HG03039 (cell line): ENCODE measurements at regions not wholly inside any gene's neighbourhood (a gene's known extent, or its start where the extent isn't known, plus 50 kb on each side); places are given as distances from the start of the nearest gene placed in this dataset.
"Not testable (repeated sequence)": the region's sequence is repeated elsewhere in the genome, so short reads cannot be mapped to it uniquely, and the experiment has no call there.

ENCODE experiments used
- ATAC-seq: cut with Tn5 transposase; IDR thresholded peaks from one replicate; pipeline ENCODE4 v1.9.1; 2021; ENCODE audit warnings: mild to moderate bottlenecking, moderate library complexity; ENCODE audit not compliant: unreplicated experiment

DNA sequence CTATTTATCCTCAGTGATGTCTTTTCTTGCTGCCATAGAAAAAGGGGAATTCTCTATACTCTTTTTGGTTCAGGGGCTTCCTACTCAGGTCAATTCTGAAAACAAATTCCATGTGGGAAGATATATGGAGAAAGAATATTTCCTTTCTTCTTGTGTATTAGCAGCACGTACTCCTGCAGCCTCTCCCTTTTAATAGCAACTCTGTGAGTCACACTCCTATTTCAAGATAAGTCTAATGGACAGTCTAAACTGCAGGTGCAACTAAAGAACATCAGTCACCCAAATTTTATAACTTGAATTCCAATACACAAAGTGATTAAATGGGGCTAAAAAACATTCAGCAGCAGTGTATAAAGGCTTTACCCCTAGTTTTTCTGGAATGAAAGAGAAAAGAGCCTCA, 942.2 kb downstream of the CNTNAP5 start:
- no peak for ATAC-seq

DNA sequence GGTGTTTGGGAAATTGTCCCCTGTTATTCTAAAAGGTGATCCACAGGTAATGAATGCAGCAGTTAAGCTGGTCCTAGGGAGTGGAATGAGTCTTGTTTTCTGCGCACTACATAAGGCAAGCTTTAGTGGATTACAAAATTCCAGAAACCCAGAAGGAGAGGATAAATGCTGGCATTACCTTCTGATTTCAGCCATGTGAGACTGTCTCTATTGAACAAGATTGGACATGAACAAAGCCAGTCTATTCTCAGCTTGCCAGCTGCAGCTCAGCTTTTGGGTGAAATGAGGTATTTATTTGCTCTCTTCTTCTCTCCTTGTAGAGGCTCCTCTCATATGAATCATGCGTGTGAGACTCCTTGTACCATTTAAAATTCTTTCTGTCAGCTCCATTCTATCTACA, 944.9 kb downstream of the CNTNAP5 start:
- ATAC-seq, result no peak

DNA sequence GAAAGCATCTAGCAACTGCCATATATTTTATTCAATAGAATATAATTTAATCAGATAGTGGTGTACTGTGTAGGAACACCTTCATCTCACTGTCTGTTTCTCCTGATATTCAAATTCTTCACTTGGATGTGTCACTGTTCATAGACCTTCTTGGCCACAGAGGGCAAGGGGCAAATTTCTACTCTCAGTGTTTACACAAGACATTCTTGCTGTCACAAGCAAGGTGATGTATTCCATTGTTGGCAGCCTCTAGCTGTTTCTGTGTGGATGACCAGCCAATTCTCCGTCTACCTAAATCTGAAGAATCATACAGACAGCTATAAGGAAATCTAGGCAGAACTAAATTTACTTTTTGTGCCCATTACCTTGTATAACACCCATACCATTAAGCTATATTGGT, 948.3 kb downstream of the CNTNAP5 start:
- ATAC-seq, result no peak

DNA sequence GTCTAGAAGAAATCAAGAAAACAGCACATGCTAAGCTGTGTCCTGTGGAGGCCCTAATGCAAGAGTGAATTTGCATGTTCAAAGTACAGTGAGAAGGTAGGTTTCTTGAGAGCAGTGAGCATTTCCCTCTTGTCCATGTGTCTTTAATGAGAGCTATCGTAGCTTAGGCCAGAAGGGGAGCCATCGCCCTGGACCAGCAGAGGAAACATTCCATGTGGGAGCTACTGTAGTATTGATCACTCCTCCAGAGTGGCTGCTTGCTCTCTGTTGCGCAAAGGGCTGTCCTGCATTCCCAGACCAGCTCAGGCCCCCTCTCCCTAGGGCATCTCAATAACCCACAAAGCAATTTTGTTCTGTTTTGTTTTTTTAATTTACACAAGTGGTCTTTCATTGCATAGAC, 950.1 kb downstream of the CNTNAP5 start:
- no peak for ATAC-seq

DNA sequence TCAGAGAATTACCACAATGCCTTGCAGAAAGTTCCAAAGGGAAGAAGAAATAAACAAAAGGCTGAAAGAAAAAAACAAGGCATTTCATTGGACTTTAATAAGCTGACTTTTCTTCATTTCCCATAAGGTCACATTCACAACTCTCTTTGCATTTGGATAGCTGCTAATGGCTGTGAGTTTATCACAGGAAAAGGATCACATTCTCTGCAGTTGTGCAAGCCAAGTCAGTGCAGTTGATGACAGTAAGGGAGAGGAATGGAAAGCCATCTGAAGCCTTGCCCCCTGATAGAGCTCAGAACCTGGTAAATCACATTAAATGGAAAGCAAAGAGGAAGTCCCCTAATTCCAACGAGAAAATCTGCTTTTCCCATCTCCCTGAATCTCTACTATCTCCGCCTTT, 950.6 kb downstream of the CNTNAP5 start:
- no peak for ATAC-seq

GRCh38 chr2:124978597-124978996, 953.5 kb downstream of the CNTNAP5 start:
- ATAC-seq, result no peak

DNA sequence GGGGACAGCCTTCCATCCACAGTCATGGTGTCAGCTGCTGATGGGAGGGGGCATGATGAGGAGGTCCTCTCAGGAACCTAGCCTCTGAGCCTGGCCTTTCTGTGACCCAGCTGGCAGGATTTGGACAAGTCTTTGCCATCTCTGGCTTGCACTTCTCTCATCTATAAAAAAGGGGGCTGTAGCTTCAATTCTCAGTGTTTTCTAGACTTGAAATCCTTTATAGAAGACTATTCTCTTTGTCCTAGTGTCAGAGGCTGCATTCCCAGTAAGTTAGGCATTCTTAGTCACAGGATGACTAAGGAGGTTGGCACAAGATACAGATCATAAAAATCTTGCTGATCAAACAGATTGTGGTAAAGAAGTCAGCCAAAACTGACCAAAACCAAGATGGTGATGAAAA, 958.5 kb downstream of the CNTNAP5 start:
- ATAC-seq, result no peak

DNA sequence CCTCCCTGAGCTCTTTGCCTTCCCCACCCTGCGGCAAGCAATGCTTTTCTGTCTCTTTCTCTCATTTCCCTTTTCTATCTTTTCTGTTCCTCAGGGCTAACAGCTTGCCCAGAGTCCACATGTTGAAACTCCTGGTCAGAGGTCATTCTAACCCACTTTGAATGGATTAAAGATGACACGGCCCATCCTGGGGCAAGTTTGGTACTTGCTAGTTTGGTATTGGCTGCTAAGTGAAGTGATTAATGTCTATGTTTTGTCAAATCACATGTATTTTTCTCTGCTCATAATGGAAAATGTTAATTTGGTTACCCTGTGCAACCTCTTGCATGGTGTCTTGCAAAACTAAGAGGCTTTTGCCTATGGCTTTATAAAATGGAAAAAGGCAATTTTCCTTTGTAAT, 960.2 kb downstream of the CNTNAP5 start:
- no peak for ATAC-seq

- no peak for ATAC-seq
Measured at GRCh38 chr2:124986136-124986535, 961.0 kb downstream of the CNTNAP5 start.

DNA sequence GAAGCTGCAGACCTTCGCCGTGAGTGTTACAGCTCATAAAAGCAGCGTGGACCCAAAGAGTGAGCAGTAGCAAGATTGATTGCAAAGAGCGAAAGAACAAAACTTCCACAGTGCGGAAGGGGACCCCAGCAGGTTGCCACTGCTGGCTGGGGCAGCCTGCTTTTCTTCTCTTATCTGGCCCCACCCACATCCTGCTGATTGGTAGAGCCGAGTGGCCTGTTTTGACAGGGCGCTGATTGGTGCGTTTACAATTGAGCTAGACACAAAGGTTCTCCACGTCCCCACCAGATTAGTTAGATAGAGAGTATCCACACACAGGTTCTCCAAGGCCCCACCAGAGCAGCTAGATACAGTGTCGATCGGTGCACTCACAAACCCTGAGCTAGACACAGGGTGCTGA, 961.8 kb downstream of the CNTNAP5 start:
- not testable (repeated sequence) for ATAC-seq

GRCh38 chr2:124987436-124987835, 962.3 kb downstream of the CNTNAP5 start:
- not testable (repeated sequence) for ATAC-seq

GRCh38 chr2:124988111-124988510, 963.0 kb downstream of the CNTNAP5 start:
- no peak for ATAC-seq

GRCh38 chr2:124988794-124989193, 963.7 kb downstream of the CNTNAP5 start:
- no peak for ATAC-seq

DNA sequence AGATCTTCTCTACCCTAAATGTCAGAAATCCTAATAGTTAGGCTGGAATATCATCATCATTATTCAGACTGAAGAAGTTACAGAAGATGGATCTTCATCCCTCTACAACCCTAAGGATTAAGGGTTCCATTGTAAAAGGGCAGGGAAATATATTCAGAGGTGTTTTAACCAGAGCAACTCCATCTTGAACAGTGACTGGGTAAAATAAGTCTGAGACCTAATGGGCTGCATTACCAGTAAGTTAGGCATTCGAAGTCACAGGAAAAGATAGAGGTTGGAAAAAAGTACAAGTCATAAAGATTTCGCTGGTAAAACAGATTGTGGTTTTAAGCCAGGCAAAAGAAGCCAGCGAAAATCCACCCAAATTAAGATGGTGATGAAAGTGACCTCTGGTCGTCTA, 968.7 kb downstream of the CNTNAP5 start:
- ATAC-seq, result no peak

DNA sequence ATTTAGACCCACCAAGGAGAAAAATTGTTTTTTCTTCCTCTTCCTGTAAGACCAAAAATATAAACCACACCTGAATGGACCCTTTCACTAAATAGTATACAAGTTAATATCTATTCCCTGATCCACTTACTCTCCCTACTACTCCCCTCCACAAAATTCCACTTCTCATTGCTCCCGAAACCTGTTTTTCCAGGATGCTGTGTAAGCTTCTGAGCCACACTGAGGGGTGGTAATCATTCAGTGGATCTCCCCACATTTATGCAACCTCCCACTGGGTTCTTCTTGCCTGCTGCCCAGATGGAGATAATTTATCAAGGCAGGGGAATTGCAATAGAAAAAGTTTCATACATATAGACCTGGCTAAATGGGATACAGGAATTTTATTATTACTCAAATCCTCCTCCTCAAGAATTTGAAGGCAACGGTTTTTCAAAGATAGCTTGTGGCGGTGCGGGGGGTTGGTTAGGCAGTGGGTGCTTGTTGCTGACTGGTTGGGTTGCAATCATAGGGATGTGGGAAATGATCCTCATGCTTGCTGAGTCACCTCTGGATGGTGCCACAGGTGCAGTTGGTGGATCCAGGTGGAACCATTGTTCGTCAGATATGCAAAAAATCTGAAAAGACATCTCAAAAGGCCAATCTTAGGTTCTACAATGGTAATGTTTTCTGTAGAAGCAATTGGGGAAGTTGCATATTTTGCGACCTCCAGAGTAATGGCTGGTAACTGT, 970.3 kb downstream of the CNTNAP5 start:
- no peak for ATAC-seq

DNA sequence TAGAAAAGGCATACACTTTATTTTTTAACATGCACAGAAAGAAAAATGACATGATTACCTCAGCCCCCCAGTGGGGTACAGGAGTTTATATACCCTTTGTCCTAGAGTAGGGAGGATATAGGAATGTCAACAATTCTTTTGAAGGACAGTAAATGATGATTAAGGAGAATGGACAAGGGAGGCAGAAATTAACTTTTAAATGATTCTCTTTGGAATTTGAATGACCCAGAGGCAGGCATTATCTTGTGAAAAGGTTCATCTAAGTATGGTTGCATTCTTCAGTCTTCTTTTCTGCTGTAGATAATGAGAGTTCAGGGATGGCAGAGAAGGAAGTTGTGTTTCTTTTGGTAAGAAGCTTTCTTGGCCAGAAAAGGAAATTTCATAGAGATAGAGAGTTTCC, 971.3 kb downstream of the CNTNAP5 start:
- no peak for ATAC-seq

- ATAC-seq, result no peak
Measured at GRCh38 chr2:124999906-125000305, 974.8 kb downstream of the CNTNAP5 start.

DNA sequence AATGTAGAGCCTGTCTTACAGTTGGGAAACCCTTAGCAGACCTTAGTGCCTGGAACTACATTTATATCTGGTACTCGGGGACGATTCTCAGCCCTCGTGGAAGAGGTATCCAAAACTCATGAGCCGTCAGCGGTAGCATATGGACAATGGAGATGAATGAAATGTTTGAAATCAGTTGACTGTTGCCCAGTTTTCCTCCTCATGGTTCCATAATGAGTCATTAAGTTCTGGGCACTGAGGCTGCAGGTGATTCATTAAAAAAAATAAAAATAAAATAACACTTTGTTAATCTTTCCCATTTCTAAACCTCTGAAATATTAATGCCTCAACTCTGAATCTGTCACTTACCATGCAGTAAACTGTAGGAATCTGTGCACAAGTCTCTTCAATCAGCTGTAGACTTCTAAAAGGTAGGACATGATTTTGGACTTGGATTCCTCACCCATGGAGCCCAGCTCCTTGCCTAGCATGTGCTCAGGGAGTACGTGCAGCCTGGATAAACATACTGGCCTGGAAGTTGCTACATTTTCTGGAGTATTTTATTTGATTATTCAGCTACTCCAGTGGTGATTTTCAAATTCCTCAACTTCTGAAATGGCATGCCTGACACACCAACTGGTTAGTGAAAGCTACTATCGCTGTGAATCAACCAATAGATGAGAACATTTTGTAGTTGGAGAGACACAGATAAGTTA, 979.2 kb downstream of the CNTNAP5 start:
- no peak for ATAC-seq

- no peak for ATAC-seq
Measured at GRCh38 chr2:125006676-125007075, 981.6 kb downstream of the CNTNAP5 start.

GRCh38 chr2:125028721-125029120, 1003.6 kb downstream of the CNTNAP5 start:
- ATAC-seq, result not testable (repeated sequence)

DNA sequence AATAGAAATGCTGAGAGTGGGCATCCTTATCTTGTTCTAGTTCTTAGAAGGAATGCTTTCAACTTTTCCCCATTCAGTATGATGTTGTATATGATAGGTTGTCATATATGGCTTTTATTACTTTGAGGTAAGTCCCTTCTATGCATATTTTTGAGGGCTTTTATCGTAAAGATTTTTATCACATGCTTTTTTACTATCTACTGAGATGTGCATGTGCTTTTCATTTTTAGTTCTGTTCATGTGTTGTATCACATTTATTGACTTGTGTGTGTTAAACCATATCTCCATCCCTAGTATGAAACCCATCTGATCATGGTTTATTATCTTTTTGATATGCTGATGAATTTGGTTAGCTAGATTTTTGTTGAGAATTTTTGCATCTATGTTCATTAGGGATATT, 1008.8 kb downstream of the CNTNAP5 start:
- no peak for ATAC-seq

GRCh38 chr2:125037135-125037653, 1012.1 kb downstream of the CNTNAP5 start:
- no peak for ATAC-seq
